A549 (cell line): ENCODE measurements at regions not wholly inside any gene's neighbourhood (a gene's known extent, or its start where the extent isn't known, plus 50 kb on each side); places are given as distances from the start of the nearest gene placed in this dataset.

Source experiments
- ATAC-seq, 2 experiments: fragments of 200-7000 bp in 1 of 2; fragments of >200 bp in 1 of 2; cut with Nextera tagmentation in 1 of 2; cut with Tn5 transposase in 1 of 2; 3 replicates each; pipeline versions ENCODE4 v1.8.0 to v1.9.1; 2018 to 2020; ENCODE audit warnings: mild to moderate bottlenecking in 1 of 2, moderate library complexity in 1 of 2
- CTCF ChIA-PET: fragments of 300-600 bp; sonication (Branson Sonifier 250); formaldehyde crosslinking; extraction: SDS; loops from one replicate; lab custom pipeline; 2021; ENCODE audit warnings: antibody characterized with exemption, inconsistent platforms; lab: Yijun Ruan, JAX
- POLR2A ChIA-PET: fragments of 350-600 bp; formaldehyde crosslinking; extraction: SDS; loops from one replicate; lab custom pipeline; 2021; ENCODE audit warnings: antibody characterized with exemption, inconsistent platforms; lab: Yijun Ruan, JAX
- DNase-seq, 2 experiments: peaks; one replicate each; pipeline versions ENCODE4 v3.0.0 to v3.0.0-alpha.2; 2011 to 2016; ENCODE audit warnings: low read depth in 1 of 2, low spot score in 1 of 2
- FAIRE-seq: peaks from 2 replicates; lab custom pipeline; 2011; peaks lifted over from hg19 to GRCh38; lab: Jason Lieb, UNC
- H3K27ac ChIP-seq, 2 experiments: fragments of >200 bp; sonication (Bioruptor Twin); formaldehyde crosslinking; 3 replicates each; pipeline ENCODE4 v1.5.1; 2016 to 2017
- H3K4me1 ChIP-seq: fragments of >200 bp; sonication (Bioruptor Twin); formaldehyde crosslinking; 3 replicates; pipeline ENCODE4 v1.6.1; 2016
- H3K4me2 ChIP-seq: fragments of >200 bp; sonication (Bioruptor Twin); formaldehyde crosslinking; 3 replicates; pipeline ENCODE4 v1.6.1; 2016
- H3K4me3 ChIP-seq: fragments of >200 bp; sonication (Bioruptor Twin); formaldehyde crosslinking; 3 replicates; pipeline ENCODE4 v1.5.1; 2016
- H3K9me3 ChIP-seq: fragments of >200 bp; sonication (Bioruptor Twin); formaldehyde crosslinking; 3 replicates; pipeline ENCODE4 v1.6.1; 2016
- BHLHE40 ChIP-seq: IDR thresholded peaks from 2 replicates; pipeline ENCODE4 v1.6.1; 2012; ENCODE audit warnings: low read depth, low read length, inconsistent platforms
- CBX8 ChIP-seq: fragments of 200-600 bp; sonication (generic); IDR thresholded peaks from 2 replicates; pipeline ENCODE4 v1.6.1; 2016
- CEBPB ChIP-seq, 2 experiments: fragments of >200 bp in 1 of 2; sonication (Bioruptor Twin) in 1 of 2; formaldehyde crosslinking in 1 of 2; IDR thresholded peaks; 2 replicates each; pipeline ENCODE4 v1.6.1; 2012 to 2016
- EHF ChIP-seq: fragments of 250-450 bp; sonication (Bioruptor Pico); IDR thresholded peaks from 2 replicates; pipeline ENCODE4 v1.5.0; 2020; ENCODE audit warnings: mild to moderate bottlenecking
- EHMT2 ChIP-seq: fragments of 200-600 bp; sonication (generic); IDR thresholded peaks from 2 replicates; pipeline ENCODE4 v1.6.1; 2016; ENCODE audit warnings: antibody characterized with exemption, low read depth, mild to moderate bottlenecking, moderate library complexity
- ESRRA ChIP-seq: fragments of 150-350 bp; IDR thresholded peaks from 2 replicates; pipeline ENCODE4 v1.6.1; 2014; ENCODE audit warnings: mild to moderate bottlenecking, low read length, borderline replicate concordance
- FOSB ChIP-seq: fragments of 250-450 bp; sonication (Bioruptor Pico); IDR thresholded peaks from 2 replicates; pipeline ENCODE4 v1.5.0; 2020; ENCODE audit warnings: mild to moderate bottlenecking, moderate library complexity
- GATA3 ChIP-seq: IDR thresholded peaks from 2 replicates; pipeline ENCODE4 v1.6.1; 2012; ENCODE audit warnings: borderline replicate concordance
- HEYL ChIP-seq: fragments of 250-450 bp; sonication (Bioruptor Pico); IDR thresholded peaks from 2 replicates; pipeline ENCODE4 v1.8.0; 2021; ENCODE audit warnings: mild to moderate bottlenecking, moderate library complexity
- HOXA7 ChIP-seq: fragments of 250-450 bp; sonication (Bioruptor Pico); IDR thresholded peaks from 2 replicates; pipeline ENCODE4 v1.5.0; 2020; ENCODE audit warnings: mild to moderate bottlenecking, moderate library complexity
- JUNB ChIP-seq: fragments of >200 bp; sonication (Bioruptor Twin); formaldehyde crosslinking; IDR thresholded peaks from 2 replicates; pipeline ENCODE4 v1.6.1; 2016
- KDM1A ChIP-seq: fragments of 200-600 bp; sonication (generic); IDR thresholded peaks from 2 replicates; pipeline ENCODE4 v1.6.1; 2016; ENCODE audit warnings: low read depth, mild to moderate bottlenecking
- MYC ChIP-seq: IDR thresholded peaks from 2 replicates; pipeline ENCODE4 v1.6.1; 2012; ENCODE audit warnings: mild to moderate bottlenecking, inconsistent platforms, low read length, improper control_type of control experiment, borderline replicate concordance
- PHF8 ChIP-seq: fragments of 200-600 bp; sonication (generic); IDR thresholded peaks from 2 replicates; pipeline ENCODE4 v1.6.1; 2016; ENCODE audit warnings: low read depth, mild to moderate bottlenecking, antibody characterized with exemption, moderate library complexity, borderline replicate concordance
- POLR2A ChIP-seq: IDR thresholded peaks from 2 replicates; pipeline ENCODE4 v1.6.1; 2012; ENCODE audit warnings: mild to moderate bottlenecking, low read length
- RARB ChIP-seq: fragments of 250-450 bp; sonication (Bioruptor Pico); IDR thresholded peaks from 2 replicates; pipeline ENCODE4 v1.8.0; 2021; ENCODE audit warnings: mild to moderate bottlenecking, moderate library complexity
- RNF2 ChIP-seq: fragments of 200-600 bp; sonication (generic); IDR thresholded peaks from 2 replicates; pipeline ENCODE4 v1.6.1; 2016; ENCODE audit warnings: low read depth, mild to moderate bottlenecking, antibody characterized with exemption, moderate library complexity, borderline replicate concordance
- TFCP2L1 ChIP-seq: fragments of 250-450 bp; sonication (Bioruptor Pico); IDR thresholded peaks from 2 replicates; pipeline ENCODE4 v1.5.0; 2021; ENCODE audit warnings: mild to moderate bottlenecking
- ZC3H11A ChIP-seq: fragments of 450-650 bp; IDR thresholded peaks from 2 replicates; pipeline ENCODE4 v1.6.1; 2014; ENCODE audit warnings: antibody characterized with exemption, mild to moderate bottlenecking
- ZFP36 ChIP-seq: fragments of 450-650 bp; IDR thresholded peaks from 2 replicates; pipeline ENCODE4 v1.6.1; 2014; ENCODE audit warnings: borderline replicate concordance; ENCODE audit not compliant: partially characterized antibody
- ZNF302 ChIP-seq: fragments of 250-450 bp; sonication (Bioruptor Pico); IDR thresholded peaks from 2 replicates; pipeline ENCODE4 v1.9.0; 2021; ENCODE audit warnings: inconsistent platforms, mild to moderate bottlenecking, moderate library complexity
- WGBS: methylation state at CpG from one replicate; pipeline ENCODE4 v1.1.6; 2017; ENCODE audit errors: missing lambda C conversion rate; 5-methylcytosine and 5-hydroxymethylcytosine counted together
- TF ChIP-seq, protein P1 (sequence below): IDR thresholded peaks from 2 replicates; pipeline ENCODE4 v1.6.1; 2012
- TF ChIP-seq, protein P2 (sequence below): fragments of >200 bp; sonication (Bioruptor Twin); formaldehyde crosslinking; IDR thresholded peaks from 2 replicates; pipeline ENCODE4 v1.6.1; 2016
- TF ChIP-seq, protein P3 (sequence below): fragments of 450-650 bp; IDR thresholded peaks from 2 replicates; pipeline ENCODE4 v1.6.1; 2014; ENCODE audit warnings: antibody characterized with exemption
- TF ChIP-seq, protein P4 (sequence below): fragments of 250-450 bp; sonication (Bioruptor Pico); IDR thresholded peaks from 2 replicates; pipeline ENCODE4 v1.5.0; 2020; ENCODE audit warnings: low read depth, mild to moderate bottlenecking, moderate library complexity
- TF ChIP-seq, protein P5 (sequence below): fragments of 250-450 bp; sonication (Bioruptor Pico); IDR thresholded peaks from 2 replicates; pipeline ENCODE4 v1.5.0; 2021; ENCODE audit warnings: mild to moderate bottlenecking, moderate library complexity, borderline replicate concordance
- TF ChIP-seq, protein P6 (sequence below): fragments of 200-600 bp; sonication (generic); IDR thresholded peaks from 2 replicates; pipeline ENCODE4 v1.6.1; 2016; ENCODE audit warnings: antibody characterized with exemption, mild to moderate bottlenecking, moderate library complexity

DNA sequence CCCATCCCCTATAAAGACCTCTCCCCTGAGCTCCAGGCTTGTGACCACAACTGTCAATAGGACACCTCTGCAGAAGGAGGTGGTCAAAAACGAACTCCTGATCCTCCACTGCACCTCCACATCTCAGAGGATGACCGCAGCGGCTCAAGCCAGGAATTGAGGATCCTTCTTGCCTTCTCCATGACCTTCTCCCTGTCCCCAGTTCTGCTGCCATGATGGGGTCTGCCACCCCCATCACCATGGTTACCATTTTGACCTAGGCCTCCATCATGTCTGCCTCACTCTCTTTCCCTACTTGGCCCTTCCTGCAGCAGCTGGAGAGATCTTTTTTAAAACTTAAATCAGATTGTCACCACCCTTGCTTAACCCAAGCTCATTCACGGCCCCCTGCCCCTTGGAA lies 81.3 kb upstream of the LINGO1 start:
- no peaks in the 10 kb centered on the region for H3K4me1 ChIP-seq
- ATAC-seq (no peak), DNase-seq (no peak), FAIRE-seq (no peak)
- CTCF ChIA-PET = interaction anchor here (1.1 to 2.2 kb wide), 4 partner anchors 14 to 124 kb away, joined by 3 to 6 read pairs (median 4); no protein-coding TSS in a partner anchor
- POLR2A ChIA-PET = no interaction called here
- H3K4me2 ChIP-seq = no peak overlapping the region
- TF ChIP-seq EHF (CRISPR knock-in tag) = no peak
- no peak for TF ChIP-seq EHMT2
- no peak for TF ChIP-seq ZC3H11A
- no peak for TF ChIP-seq RNF2
- TF ChIP-seq, protein P1, sequence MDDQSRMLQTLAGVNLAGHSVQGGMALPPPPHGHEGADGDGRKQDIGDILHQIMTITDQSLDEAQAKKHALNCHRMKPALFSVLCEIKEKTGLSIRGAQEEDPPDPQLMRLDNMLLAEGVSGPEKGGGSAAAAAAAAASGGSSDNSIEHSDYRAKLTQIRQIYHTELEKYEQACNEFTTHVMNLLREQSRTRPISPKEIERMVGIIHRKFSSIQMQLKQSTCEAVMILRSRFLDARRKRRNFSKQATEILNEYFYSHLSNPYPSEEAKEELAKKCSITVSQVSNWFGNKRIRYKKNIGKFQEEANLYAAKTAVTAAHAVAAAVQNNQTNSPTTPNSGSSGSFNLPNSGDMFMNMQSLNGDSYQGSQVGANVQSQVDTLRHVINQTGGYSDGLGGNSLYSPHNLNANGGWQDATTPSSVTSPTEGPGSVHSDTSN = no peak
- no peak for TF ChIP-seq FOSB (CRISPR knock-in tag)
- no peak for TF ChIP-seq PHF8
- TF ChIP-seq, protein P2, sequence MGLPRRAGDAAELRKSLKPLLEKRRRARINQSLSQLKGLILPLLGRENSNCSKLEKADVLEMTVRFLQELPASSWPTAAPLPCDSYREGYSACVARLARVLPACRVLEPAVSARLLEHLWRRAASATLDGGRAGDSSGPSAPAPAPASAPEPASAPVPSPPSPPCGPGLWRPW = no peak
- no peak for TF ChIP-seq RARB (CRISPR knock-in tag)
- no peak for TF ChIP-seq JUNB
- TF ChIP-seq HEYL (CRISPR knock-in tag) = no peak
- no peak for TF ChIP-seq ZNF302 (CRISPR knock-in tag)
- TF ChIP-seq POLR2A = no peak
- no peak for TF ChIP-seq HOXA7 (CRISPR knock-in tag)
- TF ChIP-seq BHLHE40 = no peak
- TF ChIP-seq, protein P3, sequence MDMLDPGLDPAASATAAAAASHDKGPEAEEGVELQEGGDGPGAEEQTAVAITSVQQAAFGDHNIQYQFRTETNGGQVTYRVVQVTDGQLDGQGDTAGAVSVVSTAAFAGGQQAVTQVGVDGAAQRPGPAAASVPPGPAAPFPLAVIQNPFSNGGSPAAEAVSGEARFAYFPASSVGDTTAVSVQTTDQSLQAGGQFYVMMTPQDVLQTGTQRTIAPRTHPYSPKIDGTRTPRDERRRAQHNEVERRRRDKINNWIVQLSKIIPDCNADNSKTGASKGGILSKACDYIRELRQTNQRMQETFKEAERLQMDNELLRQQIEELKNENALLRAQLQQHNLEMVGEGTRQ = no peak
- TF ChIP-seq ESRRA = no peak
- no peak for TF ChIP-seq GATA3
- TF ChIP-seq KDM1A = no peak
- H3K4me3 ChIP-seq = no peak overlapping the region
- no peaks in the 10 kb centered on the region for H3K9me3 ChIP-seq
- no peak overlapping the region for H3K27ac ChIP-seq
- 35% methylated on average over 4 of the region's 4 CpGs for WGBS

DNA sequence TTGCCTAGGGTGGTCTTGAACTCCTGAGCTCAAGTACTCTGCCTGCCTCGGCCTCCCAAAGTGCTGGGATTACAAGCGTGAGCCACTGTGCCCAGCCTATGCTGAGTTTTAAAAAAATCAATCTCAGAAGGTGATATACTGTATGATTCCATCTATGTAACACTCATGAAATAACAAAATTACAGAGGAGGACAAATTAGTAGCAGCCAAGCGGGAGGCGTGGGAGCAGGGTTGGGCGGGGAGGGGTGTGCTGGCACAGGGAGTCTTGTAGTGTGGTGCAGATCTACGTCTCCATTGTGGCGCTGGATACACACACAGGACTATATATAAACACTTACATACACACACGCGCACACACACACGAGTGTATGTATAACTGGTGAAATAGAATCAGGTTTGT lies 80.6 kb upstream of the LINGO1 start:
- 66% methylated on average over 10 of the region's 10 CpGs for WGBS
- ATAC-seq = no peak
- CTCF ChIA-PET = interaction anchor here (1.3 kb wide), 1 partner anchor 78 kb away, joined by 3 read pairs; no protein-coding TSS in a partner anchor
- TF ChIP-seq, protein P4, sequence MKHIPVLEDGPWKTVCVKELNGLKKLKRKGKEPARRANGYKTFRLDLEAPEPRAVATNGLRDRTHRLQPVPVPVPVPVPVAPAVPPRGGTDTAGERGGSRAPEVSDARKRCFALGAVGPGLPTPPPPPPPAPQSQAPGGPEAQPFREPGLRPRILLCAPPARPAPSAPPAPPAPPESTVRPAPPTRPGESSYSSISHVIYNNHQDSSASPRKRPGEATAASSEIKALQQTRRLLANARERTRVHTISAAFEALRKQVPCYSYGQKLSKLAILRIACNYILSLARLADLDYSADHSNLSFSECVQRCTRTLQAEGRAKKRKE (CRISPR knock-in tag) = no peak
- TF ChIP-seq HOXA7 (CRISPR knock-in tag) (no peak), EHMT2 (no peak), MYC (no peak), ZFP36 (no peak), JUNB (no peak), CEBPB (IDR thresholded peaks at IDR 0.05) (no peak), FOSB (CRISPR knock-in tag) (no peak), TFCP2L1 (CRISPR knock-in tag) (no peak), CBX8 (no peak), ESRRA (no peak)
- TF ChIP-seq, protein P5, sequence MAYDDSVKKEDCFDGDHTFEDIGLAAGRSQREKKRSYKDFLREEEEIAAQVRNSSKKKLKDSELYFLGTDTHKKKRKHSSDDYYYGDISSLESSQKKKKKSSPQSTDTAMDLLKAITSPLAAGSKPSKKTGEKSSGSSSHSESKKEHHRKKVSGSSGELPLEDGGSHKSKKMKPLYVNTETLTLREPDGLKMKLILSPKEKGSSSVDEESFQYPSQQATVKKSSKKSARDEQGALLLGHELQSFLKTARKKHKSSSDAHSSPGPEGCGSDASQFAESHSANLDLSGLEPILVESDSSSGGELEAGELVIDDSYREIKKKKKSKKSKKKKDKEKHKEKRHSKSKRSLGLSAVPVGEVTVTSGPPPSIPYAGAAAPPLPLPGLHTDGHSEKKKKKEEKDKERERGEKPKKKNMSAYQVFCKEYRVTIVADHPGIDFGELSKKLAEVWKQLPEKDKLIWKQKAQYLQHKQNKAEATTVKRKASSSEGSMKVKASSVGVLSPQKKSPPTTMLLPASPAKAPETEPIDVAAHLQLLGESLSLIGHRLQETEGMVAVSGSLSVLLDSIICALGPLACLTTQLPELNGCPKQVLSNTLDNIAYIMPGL (CRISPR knock-in tag) = no peak
- TF ChIP-seq, protein P1 = no peak
- TF ChIP-seq, protein P6, sequence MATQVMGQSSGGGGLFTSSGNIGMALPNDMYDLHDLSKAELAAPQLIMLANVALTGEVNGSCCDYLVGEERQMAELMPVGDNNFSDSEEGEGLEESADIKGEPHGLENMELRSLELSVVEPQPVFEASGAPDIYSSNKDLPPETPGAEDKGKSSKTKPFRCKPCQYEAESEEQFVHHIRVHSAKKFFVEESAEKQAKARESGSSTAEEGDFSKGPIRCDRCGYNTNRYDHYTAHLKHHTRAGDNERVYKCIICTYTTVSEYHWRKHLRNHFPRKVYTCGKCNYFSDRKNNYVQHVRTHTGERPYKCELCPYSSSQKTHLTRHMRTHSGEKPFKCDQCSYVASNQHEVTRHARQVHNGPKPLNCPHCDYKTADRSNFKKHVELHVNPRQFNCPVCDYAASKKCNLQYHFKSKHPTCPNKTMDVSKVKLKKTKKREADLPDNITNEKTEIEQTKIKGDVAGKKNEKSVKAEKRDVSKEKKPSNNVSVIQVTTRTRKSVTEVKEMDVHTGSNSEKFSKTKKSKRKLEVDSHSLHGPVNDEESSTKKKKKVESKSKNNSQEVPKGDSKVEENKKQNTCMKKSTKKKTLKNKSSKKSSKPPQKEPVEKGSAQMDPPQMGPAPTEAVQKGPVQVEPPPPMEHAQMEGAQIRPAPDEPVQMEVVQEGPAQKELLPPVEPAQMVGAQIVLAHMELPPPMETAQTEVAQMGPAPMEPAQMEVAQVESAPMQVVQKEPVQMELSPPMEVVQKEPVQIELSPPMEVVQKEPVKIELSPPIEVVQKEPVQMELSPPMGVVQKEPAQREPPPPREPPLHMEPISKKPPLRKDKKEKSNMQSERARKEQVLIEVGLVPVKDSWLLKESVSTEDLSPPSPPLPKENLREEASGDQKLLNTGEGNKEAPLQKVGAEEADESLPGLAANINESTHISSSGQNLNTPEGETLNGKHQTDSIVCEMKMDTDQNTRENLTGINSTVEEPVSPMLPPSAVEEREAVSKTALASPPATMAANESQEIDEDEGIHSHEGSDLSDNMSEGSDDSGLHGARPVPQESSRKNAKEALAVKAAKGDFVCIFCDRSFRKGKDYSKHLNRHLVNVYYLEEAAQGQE = no peak
- TF ChIP-seq, protein P2 = no peak

More for the DNA sequence above, 80.6 kb upstream of the LINGO1 start:
- Histone ChIP-seq H3K27ac (no peak overlapping the region), H3K9me3 (no peaks in the 10 kb centered on the region), H3K4me3 (no peak overlapping the region), H3K4me2 (no peak overlapping the region), H3K4me1 (no peaks in the 10 kb centered on the region)
- DNase-seq = no peak
- no peak for FAIRE-seq
- POLR2A ChIA-PET = no interaction called here
